Gastroesophageal sphincter (tissue), 3 donors: ENCODE measurements at regions not wholly inside any gene's neighbourhood (a gene's known extent, or its start where the extent isn't known, plus 50 kb on each side); places are given as distances from the start of the nearest gene placed in this dataset.

Source experiments
- CTCF ChIP-seq, 4 experiments: fragments of 200-600 bp in 2 of 4; fragments of 450-650 bp in 2 of 4; sonication (generic) in 1 of 4; IDR thresholded peaks; one replicate each; pipeline ENCODE4 v1.5.1; 2017 to 2019; ENCODE audit warnings: antibody characterized with exemption in 4 of 4, mild to moderate bottlenecking in 2 of 4, moderate library complexity in 2 of 4
- EP300 ChIP-seq: sonication (generic); formaldehyde crosslinking; IDR thresholded peaks from one replicate; pipeline ENCODE4 v1.6.1; 2017; ENCODE audit warnings: antibody characterized with exemption, mild to moderate bottlenecking
- POLR2A ChIP-seq, 2 donors: fragments of 450-650 bp; IDR thresholded peaks; one replicate each; pipeline ENCODE4 v1.6.1; 2017; ENCODE audit warnings: antibody characterized with exemption in 2 of 2, mild to moderate bottlenecking in 2 of 2, moderate library complexity in 1 of 2
- POLR2AphosphoS5 ChIP-seq: sonication (generic); formaldehyde crosslinking; IDR thresholded peaks from one replicate; pipeline ENCODE4 v1.6.1; 2017; ENCODE audit warnings: antibody characterized with exemption

GRCh38 chr18:78510636-78511035 lies 469.0 kb upstream of the SALL3 start:
- TF ChIP-seq CTCF (IDR thresholded peaks at IDR 0.05) (no peak), POLR2AphosphoS5 (no peak), POLR2A (IDR thresholded peaks at IDR 0.05) (no peak), EP300 (no peak)
